ENCODE measurements at regions not wholly inside any gene's neighbourhood (a gene's known extent, or its start where the extent isn't known, plus 50 kb on each side); places are given as distances from the start of the nearest gene placed in this dataset.

DNA sequence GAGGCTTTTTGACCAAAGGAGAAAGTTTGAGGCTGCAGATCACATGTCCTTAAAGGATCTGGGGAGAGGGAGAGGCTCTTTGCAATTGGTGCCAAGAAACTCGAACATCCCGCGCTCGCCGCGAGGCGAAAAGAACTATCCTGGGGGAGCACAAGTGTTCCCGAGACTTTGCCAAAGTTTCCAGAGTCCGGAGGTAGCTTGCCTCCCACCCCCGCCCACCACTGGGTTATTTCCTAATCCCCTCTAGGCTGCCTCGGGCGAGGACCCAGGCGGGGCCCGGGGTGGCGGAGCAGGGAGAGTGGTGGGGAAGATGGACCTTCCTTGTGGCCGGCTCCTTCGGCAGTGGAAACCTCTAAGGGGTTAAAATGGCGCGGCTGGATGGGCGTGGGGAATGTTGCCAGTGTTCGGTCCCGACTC, 114.5 kb downstream of the KCNRG start:
- TF ChIP-seq, protein P1, sequence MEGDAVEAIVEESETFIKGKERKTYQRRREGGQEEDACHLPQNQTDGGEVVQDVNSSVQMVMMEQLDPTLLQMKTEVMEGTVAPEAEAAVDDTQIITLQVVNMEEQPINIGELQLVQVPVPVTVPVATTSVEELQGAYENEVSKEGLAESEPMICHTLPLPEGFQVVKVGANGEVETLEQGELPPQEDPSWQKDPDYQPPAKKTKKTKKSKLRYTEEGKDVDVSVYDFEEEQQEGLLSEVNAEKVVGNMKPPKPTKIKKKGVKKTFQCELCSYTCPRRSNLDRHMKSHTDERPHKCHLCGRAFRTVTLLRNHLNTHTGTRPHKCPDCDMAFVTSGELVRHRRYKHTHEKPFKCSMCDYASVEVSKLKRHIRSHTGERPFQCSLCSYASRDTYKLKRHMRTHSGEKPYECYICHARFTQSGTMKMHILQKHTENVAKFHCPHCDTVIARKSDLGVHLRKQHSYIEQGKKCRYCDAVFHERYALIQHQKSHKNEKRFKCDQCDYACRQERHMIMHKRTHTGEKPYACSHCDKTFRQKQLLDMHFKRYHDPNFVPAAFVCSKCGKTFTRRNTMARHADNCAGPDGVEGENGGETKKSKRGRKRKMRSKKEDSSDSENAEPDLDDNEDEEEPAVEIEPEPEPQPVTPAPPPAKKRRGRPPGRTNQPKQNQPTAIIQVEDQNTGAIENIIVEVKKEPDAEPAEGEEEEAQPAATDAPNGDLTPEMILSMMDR (conservative IDR thresholded peaks at IDR 0.05 in 1 of 2, IDR thresholded peaks at IDR 0.05 in 1 of 2; ENCODE audit: low read depth in 1 of 2, low read length in 2 of 2) = no peak
- TF ChIP-seq EZH2 (IDR thresholded peaks at IDR 0.05; ENCODE audit: low read length, missing control alignments) = no peak

All from fibroblast of lung (primary cell).